ENCODE measurements at regions not wholly inside any gene's neighbourhood (a gene's known extent, or its start where the extent isn't known, plus 50 kb on each side); places are given as distances from the start of the nearest gene placed in this dataset.
"Not testable (repeated sequence)": the region's sequence is repeated elsewhere in the genome, so short reads cannot be mapped to it uniquely, and the experiment has no call there.

GRCh38 chr3:106265704-106266103 is 396.9 kb upstream of the CBLB start:
- no peak for DNase-seq (ENCODE audit: low spot score)

- no peak for DNase-seq (ENCODE audit: low spot score)
Measured at GRCh38 chr3:106268696-106269095, 399.9 kb upstream of the CBLB start.

- no peak for DNase-seq (ENCODE audit: low spot score)
Measured at GRCh38 chr3:106272302-106272701, 403.5 kb upstream of the CBLB start.

- no peak for DNase-seq (ENCODE audit: low spot score)
Measured at GRCh38 chr3:106275592-106275991, 406.8 kb upstream of the CBLB start.

GRCh38 chr3:106276151-106276550 is 407.3 kb upstream of the CBLB start:
- DNase-seq (ENCODE audit: low spot score), result no peak

- DNase-seq (ENCODE audit: low spot score), result no peak
Measured at GRCh38 chr3:106276755-106277612, 408.2 kb upstream of the CBLB start.

- DNase-seq (ENCODE audit: low spot score), result no peak
Measured at GRCh38 chr3:106277731-106278130, 408.9 kb upstream of the CBLB start.

- no peak for DNase-seq (ENCODE audit: low spot score)
Measured at GRCh38 chr3:106281221-106281620, 412.4 kb upstream of the CBLB start.

- DNase-seq (ENCODE audit: low spot score), result no peak
Measured at GRCh38 chr3:106282943-106283342, 414.1 kb upstream of the CBLB start.

- no peak for DNase-seq (ENCODE audit: low spot score)
Measured at GRCh38 chr3:106288781-106289180, 420.0 kb upstream of the CBLB start.

GRCh38 chr3:106290304-106290997 is 421.6 kb upstream of the CBLB start:
- no peak for DNase-seq (ENCODE audit: low spot score)

- no peak for DNase-seq (ENCODE audit: low spot score)
Measured at GRCh38 chr3:106293161-106293560, 424.3 kb upstream of the CBLB start.

GRCh38 chr3:106294121-106294520 is 425.3 kb upstream of the CBLB start:
- DNase-seq (ENCODE audit: low spot score), result peak; percentile 60

- DNase-seq (ENCODE audit: low spot score), result no peak
Measured at GRCh38 chr3:106296062-106296461, 427.2 kb upstream of the CBLB start.

GRCh38 chr3:106299300-106300098 is 430.7 kb upstream of the CBLB start:
- no peak for DNase-seq (ENCODE audit: low spot score)

- DNase-seq (ENCODE audit: low spot score), result no peak
Measured at GRCh38 chr3:106302451-106303221, 433.8 kb upstream of the CBLB start.

GRCh38 chr3:106303766-106304165 is 435.0 kb upstream of the CBLB start:
- no peak for DNase-seq (ENCODE audit: low spot score)

- DNase-seq (ENCODE audit: low spot score), result no peak
Measured at GRCh38 chr3:106305127-106305526, 436.3 kb upstream of the CBLB start.

- DNase-seq (ENCODE audit: low spot score), result no peak
Measured at GRCh38 chr3:106305882-106306435, 437.1 kb upstream of the CBLB start.

- no peak for DNase-seq (ENCODE audit: low spot score)
Measured at GRCh38 chr3:106309274-106309673, 440.5 kb upstream of the CBLB start.

GRCh38 chr3:106309798-106310197 is 441.0 kb upstream of the CBLB start:
- DNase-seq (ENCODE audit: low spot score), result not testable (repeated sequence)
